DND-41 (cell line): ENCODE measurements at regions not wholly inside any gene's neighbourhood (a gene's known extent, or its start where the extent isn't known, plus 50 kb on each side); places are given as distances from the start of the nearest gene placed in this dataset.

Source experiments
- CTCF ChIP-seq: IDR thresholded peaks from 2 replicates; pipeline ENCODE4 v1.5.1; 2012; ENCODE audit warnings: borderline replicate concordance, low read length, moderate library complexity, mild to moderate bottlenecking; ENCODE audit not compliant: poor library complexity, severe bottlenecking; ENCODE audit errors: extremely low read depth
- EZH2 ChIP-seq: IDR thresholded peaks from 3 replicates; pipeline ENCODE4 v1.6.1; 2012; ENCODE audit warnings: borderline replicate concordance, low read depth, mild to moderate bottlenecking, moderate library complexity, low read length, inconsistent platforms; ENCODE audit not compliant: severe bottlenecking

DNA sequence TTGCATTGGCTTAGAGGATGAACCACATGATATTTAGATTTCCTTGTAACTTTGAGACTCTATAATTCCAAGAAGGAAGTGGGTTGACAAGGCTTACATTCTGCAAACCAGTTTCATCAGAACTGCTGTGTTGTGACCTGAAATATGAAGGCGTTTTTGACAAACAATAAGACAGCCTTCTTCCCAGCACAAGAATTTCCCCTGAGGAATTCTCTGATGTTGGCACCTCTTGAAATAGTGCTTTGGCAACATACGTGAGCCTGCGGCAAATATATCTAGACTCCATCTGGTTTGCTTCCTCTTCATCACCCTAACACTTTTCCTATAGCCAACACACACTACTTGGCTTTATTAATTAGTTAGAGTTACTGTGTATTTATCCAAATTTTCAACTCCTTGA, 585.5 kb upstream of the SOX9 start:
- TF ChIP-seq CTCF = no peak
- no peak for TF ChIP-seq EZH2
